Epithelial cell of proximal tubule (primary cell): ENCODE measurements at regions not wholly inside any gene's neighbourhood (a gene's known extent, or its start where the extent isn't known, plus 50 kb on each side); places are given as distances from the start of the nearest gene placed in this dataset.

ENCODE experiments used
- DNase-seq: peaks from one replicate; pipeline ENCODE4 v3.0.0-alpha.2; 2011; ENCODE audit warnings: low read depth
- H3K4me3 ChIP-seq: 2 replicates; pipeline ENCODE4 v1.5.1; 2011; ENCODE audit warnings: low read depth, mild to moderate bottlenecking, low read length
- CTCF ChIP-seq: conservative IDR thresholded peaks from 2 replicates; pipeline ENCODE4 v1.5.1; 2012; ENCODE audit warnings: low read depth, mild to moderate bottlenecking, low read length

- no peak overlapping the region for H3K4me3 ChIP-seq
- no peak for DNase-seq
- no peak for TF ChIP-seq CTCF
These were observed 772.5 kb upstream of the GRM7 start for GRCh38 chr3:6088433-6088832.

GRCh38 chr3:6089780-6090179 lies 771.1 kb upstream of the GRM7 start:
- no peak overlapping the region for H3K4me3 ChIP-seq
- DNase-seq = no peak
- no peak for TF ChIP-seq CTCF

GRCh38 chr3:6091262-6091661 lies 769.7 kb upstream of the GRM7 start:
- H3K4me3 ChIP-seq = no peak overlapping the region
- no peak for DNase-seq
- TF ChIP-seq CTCF = no peak

- no peak overlapping the region for H3K4me3 ChIP-seq
- no peak for TF ChIP-seq CTCF
- no peak for DNase-seq
These were observed 765.9 kb upstream of the GRM7 start for GRCh38 chr3:6095006-6095405.

GRCh38 chr3:6097021-6097420 lies 763.9 kb upstream of the GRM7 start:
- DNase-seq = no peak
- no peak overlapping the region for H3K4me3 ChIP-seq
- TF ChIP-seq CTCF = no peak

- no peak for DNase-seq
- TF ChIP-seq CTCF = no peak
- no peak overlapping the region for H3K4me3 ChIP-seq
These were observed 763.4 kb upstream of the GRM7 start for GRCh38 chr3:6097556-6097955.

- TF ChIP-seq CTCF = no peak
- DNase-seq = no peak
- H3K4me3 ChIP-seq = no peak overlapping the region
These were observed 762.3 kb upstream of the GRM7 start for GRCh38 chr3:6098516-6099157.
